ENCODE measurements at regions not wholly inside any gene's neighbourhood (a gene's known extent, or its start where the extent isn't known, plus 50 kb on each side); places are given as distances from the start of the nearest gene placed in this dataset.

GRCh38 chr1:63169057-63169456, 153.3 kb upstream of the FOXD3 start:
- TF ChIP-seq POLR2AphosphoS5 (IDR thresholded peaks at IDR 0.05; ENCODE audit: low read depth) (no peak), CTCF (conservative IDR thresholded peaks at IDR 0.05; ENCODE audit: low read depth in 2 of 2) (no peak), EZH2 (IDR thresholded peaks at IDR 0.05; ENCODE audit: low read depth, unreplicated experiment) (no peak), CREB1 (CRISPR knock-in tag; IDR thresholded peaks at IDR 0.05; ENCODE audit: low read depth) (no peak), EZH2phosphoT487 (IDR thresholded peaks at IDR 0.05; ENCODE audit: unreplicated experiment) (no peak), STAT1 (IDR thresholded peaks at IDR 0.05; ENCODE audit: unreplicated experiment) (no peak)
- TF ChIP-seq, protein P1, sequence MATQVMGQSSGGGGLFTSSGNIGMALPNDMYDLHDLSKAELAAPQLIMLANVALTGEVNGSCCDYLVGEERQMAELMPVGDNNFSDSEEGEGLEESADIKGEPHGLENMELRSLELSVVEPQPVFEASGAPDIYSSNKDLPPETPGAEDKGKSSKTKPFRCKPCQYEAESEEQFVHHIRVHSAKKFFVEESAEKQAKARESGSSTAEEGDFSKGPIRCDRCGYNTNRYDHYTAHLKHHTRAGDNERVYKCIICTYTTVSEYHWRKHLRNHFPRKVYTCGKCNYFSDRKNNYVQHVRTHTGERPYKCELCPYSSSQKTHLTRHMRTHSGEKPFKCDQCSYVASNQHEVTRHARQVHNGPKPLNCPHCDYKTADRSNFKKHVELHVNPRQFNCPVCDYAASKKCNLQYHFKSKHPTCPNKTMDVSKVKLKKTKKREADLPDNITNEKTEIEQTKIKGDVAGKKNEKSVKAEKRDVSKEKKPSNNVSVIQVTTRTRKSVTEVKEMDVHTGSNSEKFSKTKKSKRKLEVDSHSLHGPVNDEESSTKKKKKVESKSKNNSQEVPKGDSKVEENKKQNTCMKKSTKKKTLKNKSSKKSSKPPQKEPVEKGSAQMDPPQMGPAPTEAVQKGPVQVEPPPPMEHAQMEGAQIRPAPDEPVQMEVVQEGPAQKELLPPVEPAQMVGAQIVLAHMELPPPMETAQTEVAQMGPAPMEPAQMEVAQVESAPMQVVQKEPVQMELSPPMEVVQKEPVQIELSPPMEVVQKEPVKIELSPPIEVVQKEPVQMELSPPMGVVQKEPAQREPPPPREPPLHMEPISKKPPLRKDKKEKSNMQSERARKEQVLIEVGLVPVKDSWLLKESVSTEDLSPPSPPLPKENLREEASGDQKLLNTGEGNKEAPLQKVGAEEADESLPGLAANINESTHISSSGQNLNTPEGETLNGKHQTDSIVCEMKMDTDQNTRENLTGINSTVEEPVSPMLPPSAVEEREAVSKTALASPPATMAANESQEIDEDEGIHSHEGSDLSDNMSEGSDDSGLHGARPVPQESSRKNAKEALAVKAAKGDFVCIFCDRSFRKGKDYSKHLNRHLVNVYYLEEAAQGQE (IDR thresholded peaks at IDR 0.05; ENCODE audit: unreplicated experiment), result no peak
